ENCODE measurements at regions not wholly inside any gene's neighbourhood (a gene's known extent, or its start where the extent isn't known, plus 50 kb on each side); places are given as distances from the start of the nearest gene placed in this dataset.

DNA sequence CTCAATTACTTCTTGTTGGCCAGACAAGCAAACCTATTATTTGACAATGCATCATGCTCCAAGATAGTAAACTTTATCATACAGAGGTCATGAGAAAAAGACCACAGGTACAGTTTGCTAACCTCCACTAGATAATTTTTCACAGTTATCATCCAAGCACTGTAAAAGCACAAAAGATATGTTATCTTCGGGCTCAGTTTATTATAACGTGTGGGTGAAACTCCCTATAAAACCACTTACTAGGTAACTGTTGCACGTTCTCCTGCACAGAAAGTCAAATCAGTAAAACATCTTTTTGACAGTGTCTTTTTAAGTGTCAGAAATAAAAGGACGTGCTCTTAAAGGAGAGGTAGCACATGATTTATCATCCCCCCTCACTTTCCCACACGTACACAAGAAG is 94.7 kb upstream of the BCL11A start:
- in situ Hi-C loops (cut with HindIII; ENCODE audit: low sequenced_read_pairs): no loop called here
- no peak overlapping the region for H3K4me3 ChIP-seq (ENCODE audit: low read depth, low read length)
- DNase-seq (ENCODE audit: low read depth, low spot score): no peak
- TF ChIP-seq, protein P1, sequence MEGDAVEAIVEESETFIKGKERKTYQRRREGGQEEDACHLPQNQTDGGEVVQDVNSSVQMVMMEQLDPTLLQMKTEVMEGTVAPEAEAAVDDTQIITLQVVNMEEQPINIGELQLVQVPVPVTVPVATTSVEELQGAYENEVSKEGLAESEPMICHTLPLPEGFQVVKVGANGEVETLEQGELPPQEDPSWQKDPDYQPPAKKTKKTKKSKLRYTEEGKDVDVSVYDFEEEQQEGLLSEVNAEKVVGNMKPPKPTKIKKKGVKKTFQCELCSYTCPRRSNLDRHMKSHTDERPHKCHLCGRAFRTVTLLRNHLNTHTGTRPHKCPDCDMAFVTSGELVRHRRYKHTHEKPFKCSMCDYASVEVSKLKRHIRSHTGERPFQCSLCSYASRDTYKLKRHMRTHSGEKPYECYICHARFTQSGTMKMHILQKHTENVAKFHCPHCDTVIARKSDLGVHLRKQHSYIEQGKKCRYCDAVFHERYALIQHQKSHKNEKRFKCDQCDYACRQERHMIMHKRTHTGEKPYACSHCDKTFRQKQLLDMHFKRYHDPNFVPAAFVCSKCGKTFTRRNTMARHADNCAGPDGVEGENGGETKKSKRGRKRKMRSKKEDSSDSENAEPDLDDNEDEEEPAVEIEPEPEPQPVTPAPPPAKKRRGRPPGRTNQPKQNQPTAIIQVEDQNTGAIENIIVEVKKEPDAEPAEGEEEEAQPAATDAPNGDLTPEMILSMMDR (IDR thresholded peaks at IDR 0.05; ENCODE audit: low read depth, low read length): no peak

DNA sequence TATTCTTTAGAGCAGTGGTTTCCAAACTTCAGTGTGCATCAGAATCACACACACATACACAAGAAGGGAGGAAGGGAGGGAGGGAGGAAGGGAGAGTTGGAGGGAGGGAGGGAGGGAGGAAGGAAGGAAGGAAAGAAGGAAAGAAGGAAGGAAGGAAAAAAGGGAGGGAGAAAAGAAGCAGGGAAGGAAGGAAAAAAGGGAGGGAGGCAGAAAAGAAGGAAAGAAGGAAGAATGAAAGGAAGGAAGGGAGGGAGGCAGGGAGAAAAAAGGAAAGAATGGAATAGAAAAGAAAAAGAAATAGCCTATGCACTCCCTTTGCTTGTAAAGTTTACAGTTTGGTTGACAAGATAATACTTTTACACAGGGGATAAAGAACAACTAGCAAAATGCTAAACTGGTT is 96.3 kb upstream of the BCL11A start:
- in situ Hi-C loops (cut with HindIII; ENCODE audit: low sequenced_read_pairs): no loop called here
- H3K4me3 ChIP-seq (ENCODE audit: low read depth, low read length): no peak overlapping the region
- no peak for DNase-seq (ENCODE audit: low read depth, low spot score)
- TF ChIP-seq, protein P1 (IDR thresholded peaks at IDR 0.05; ENCODE audit: low read depth, low read length): no peak

DNA sequence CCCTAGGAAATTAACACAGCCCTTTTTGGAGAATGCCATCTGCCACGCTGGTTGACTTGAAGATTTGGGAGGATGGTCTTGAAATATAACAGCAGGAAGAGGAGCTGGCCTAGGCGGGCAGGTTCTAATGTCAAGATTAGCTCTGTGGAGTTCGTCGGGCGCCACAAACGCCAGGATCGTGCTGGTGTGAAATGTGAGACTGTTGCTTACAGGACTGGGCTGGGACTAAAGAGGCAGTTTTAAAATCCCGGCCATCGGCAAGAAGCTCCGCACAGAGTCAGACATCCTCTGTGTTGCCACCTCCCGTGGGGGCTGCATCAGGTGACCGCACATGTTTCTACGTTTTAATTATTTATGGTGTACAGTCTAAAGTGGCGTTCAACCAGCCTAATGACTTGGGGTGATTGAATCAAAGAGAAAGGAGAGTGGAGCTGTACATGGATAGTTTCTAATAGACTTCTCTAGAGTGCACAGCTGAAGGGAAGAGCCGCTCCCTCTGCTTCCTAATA is 99.4 kb upstream of the BCL11A start:
- TF ChIP-seq, protein P1 (IDR thresholded peaks at IDR 0.05; ENCODE audit: low read depth, low read length): no peak
- no peak overlapping the region for H3K4me3 ChIP-seq (ENCODE audit: low read depth, low read length)
- no peak for DNase-seq (ENCODE audit: low read depth, low spot score)
- in situ Hi-C loops (cut with HindIII; ENCODE audit: low sequenced_read_pairs): no loop called here

DNA sequence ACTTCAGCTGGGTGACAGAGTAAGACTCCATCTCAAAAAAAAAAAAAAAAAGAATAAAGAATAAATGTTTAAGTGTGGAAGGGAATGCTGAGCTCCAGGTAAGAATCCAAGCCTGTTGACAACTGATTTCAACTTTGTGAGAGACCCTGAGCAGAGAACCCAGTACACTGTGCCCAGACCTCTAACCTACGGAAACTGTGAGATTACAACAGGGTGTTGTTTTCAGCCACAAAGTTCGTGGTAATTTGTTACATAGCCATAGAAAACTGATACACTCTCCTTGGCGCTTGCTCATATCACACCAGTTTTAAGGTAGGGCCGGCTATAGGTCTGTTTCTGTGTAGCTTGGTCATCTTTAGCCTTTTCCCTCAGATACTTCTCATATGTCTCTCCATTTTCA is 98.4 kb upstream of the PAPOLG start:
- no peak for DNase-seq (ENCODE audit: low read depth, low spot score)
- in situ Hi-C loops (cut with HindIII; ENCODE audit: low sequenced_read_pairs): no loop called here
- H3K4me3 ChIP-seq (ENCODE audit: low read depth, low read length): no peak overlapping the region
- TF ChIP-seq, protein P1 (IDR thresholded peaks at IDR 0.05; ENCODE audit: low read depth, low read length): no peak

DNA sequence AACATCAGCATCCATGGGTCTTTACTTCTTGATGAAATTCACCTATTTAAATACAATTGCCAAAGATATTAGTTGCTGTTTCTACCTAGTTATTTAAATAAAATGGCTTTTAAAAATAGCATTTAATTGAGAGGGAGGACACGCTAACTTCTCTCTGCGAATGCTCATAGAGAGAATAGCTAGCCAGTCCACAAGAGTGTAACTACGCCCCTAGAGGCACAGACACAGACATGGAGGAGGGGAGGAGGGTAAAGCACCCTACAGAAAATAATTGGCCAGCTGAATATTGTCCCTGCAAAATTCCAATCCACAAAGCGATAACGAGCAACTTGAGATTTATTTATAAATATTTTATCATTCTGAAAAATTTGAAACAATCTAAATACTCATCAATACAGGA is 97.0 kb upstream of the PAPOLG start:
- TF ChIP-seq, protein P1 (IDR thresholded peaks at IDR 0.05; ENCODE audit: low read depth, low read length): no peak
- DNase-seq (ENCODE audit: low read depth, low spot score): no peak
- no peak overlapping the region for H3K4me3 ChIP-seq (ENCODE audit: low read depth, low read length)
- in situ Hi-C loops (cut with HindIII; ENCODE audit: low sequenced_read_pairs): no loop called here

DNA sequence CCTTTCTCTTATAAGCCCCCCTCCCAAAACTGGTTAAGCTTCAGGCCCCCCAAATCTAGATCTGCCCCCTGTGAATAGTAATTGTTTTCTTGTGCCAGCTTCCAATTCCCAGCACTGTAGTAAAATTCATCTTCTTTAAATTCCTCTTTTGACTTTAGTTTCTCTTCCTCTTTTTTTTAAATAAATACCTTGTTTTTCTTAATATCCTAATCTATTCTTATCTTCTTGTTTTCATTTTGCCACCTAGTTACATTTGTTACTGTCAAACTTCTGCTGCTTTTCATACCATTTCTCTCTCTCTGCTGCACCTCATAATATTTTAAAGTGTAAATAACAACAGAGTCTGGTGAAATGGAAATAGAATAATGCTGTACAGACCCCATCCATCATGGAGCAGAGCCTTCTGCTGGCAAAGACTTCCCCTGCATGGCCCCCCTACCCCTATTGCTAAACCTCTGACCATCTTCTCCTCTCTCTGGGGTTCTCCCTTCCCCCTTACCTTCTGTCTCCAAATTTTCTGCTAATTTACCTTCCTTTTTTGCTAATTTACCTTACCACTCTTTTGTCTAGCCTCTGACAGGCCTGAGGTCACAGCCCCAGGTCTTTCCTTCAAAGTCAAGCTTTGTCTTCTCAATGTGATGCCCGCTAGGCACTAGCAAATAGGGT is 94.9 kb upstream of the PAPOLG start:
- no peak for DNase-seq (ENCODE audit: low read depth, low spot score)
- TF ChIP-seq, protein P1 (IDR thresholded peaks at IDR 0.05; ENCODE audit: low read depth, low read length): no peak
- H3K4me3 ChIP-seq (ENCODE audit: low read depth, low read length): no peak overlapping the region
- in situ Hi-C loops (cut with HindIII; ENCODE audit: low sequenced_read_pairs): no loop called here

All from astrocyte of the spinal cord (primary cell).